NAMALWA (cell line): ENCODE measurements at regions not wholly inside any gene's neighbourhood (a gene's known extent, or its start where the extent isn't known, plus 50 kb on each side); places are given as distances from the start of the nearest gene placed in this dataset.
"Not testable (repeated sequence)": the region's sequence is repeated elsewhere in the genome, so short reads cannot be mapped to it uniquely, and the experiment has no call there.

Source experiments
- DNase-seq: peaks from one replicate; pipeline ENCODE4 v3.0.0-alpha.2; 2015; ENCODE audit warnings: low spot score

DNA sequence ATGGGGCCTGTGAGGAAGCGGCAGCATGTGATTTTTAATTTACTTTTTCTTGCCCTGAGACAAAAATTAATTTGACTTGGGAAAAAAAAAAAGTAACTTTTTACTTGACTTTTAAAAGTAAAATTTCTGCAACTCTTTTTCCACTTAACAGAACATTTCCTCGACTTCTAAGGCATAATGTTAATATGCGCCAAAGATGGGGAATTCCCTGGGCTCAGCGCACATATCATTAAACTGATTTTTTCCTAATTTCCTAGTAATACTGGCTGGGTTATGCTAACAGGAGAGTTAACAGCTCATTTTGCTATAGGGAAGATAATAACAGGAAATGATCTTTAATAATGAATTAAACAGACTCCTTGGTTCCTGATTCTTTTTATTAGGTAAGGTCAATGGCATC is 120.6 kb upstream of the CDH5 start:
- no peak for DNase-seq

DNA sequence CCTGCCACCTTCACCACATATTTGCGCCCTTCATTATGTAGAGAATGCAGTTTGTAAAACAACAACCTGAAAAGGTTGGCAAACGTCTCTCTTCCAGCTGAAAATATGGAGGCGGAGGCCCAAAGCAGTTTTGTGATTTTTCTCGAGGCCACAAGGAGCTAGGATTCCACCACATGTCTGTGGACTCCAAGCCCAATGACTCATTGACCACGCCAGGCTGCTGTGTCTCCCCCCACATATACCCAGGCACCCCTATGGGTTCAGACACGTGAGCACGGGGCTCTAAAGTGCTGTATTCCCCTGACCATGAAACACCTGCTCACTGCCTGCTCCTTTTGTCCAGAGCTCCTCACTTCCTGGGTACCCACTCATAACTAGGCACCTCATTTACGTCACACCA is 121.4 kb upstream of the CDH5 start:
- no peak for DNase-seq

DNA sequence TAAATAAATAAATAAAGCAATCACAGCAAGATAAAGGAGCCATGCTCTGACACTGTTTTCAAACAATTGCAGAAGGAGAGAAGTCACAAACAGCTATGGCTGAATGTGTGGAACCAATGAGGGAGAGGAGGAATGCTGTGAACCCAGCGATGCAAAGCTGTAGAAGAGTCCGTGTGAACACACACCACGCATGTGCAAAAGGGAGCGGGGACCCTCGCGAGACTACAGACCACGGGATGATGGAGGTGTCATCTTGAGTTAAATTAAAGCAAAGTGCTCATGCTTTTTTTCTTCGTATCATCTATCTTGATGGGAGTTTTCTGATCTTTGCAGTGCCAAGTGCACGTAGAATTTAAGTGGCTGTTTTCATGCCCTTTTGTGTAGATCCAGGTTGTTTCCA is 123.8 kb upstream of the CDH5 start:
- no peak for DNase-seq

DNA sequence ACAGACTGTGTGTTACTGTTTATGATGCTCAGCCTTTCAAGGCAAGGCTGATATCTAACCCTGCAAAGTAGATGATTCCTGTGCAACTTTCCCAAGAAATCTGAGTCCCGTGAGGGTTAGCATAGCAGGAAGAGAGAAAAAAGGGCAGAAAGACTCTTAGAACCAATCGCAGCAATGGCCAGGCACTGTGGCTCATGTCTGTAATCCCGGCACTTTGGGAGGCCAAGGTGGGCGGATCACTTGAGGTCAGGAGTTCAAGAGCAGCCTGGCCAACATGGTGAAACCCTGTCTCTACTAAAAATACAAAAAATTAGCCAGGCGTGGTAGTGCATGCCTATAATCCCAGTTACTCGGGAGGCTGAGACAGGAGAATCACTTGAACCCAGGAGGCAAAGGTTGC is 124.3 kb upstream of the CDH5 start:
- DNase-seq: not testable (repeated sequence)

DNA sequence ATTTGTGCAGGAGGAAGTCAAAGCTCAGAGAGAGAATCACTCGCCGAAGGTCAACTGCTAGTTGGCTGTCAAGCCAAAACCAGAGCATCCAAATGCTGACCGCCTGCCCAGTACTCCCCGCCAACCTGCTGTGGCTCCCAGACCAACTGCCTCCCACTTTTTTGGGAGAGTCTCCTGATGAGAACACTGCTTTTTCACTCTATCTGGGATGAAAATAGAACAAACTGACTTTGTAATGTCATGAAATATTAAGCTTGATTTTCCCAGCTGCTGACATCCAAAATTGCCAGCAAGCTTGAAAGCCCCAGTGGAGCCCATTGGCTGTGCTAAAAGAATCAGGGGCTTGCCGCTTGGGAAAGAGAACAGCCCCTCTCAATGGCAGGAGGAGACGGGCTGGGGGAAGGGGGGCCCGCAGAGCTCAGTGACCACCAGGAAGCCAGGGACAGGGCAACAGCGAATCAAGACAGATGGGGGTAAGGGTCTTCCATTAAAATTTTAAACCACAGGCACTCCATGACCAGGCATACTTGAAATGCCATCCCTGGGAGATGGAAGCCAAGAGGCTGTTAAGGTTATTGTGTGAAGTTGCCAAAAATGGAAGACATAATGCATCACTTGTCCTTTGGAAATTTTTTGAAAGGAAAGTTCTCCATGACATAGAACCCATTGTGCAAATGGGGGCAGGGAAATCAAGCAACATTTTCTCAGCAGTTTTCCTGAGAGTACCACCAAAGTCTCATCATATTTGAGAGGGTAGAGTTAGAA is 125.7 kb upstream of the CDH5 start:
- no peak for DNase-seq

DNA sequence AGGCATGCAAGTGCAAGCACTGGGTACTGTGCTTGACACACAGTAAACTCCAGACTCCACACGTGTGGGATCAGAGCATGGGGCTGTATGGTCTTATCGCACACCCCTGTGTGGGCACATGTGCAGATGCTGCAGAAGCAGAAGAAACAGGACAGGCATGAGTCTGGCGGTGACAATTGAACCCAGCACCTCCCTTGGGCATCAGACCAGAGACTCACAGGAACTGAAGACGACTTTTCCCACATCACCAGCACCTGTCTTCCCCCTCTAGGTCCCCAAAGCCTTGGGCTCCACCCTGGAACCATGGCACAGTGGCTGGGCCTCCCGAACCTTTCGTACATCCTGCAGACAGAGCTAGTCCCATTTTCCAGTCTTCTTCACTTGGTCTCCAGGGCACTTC is 126.4 kb upstream of the CDH5 start:
- DNase-seq: no peak

DNA sequence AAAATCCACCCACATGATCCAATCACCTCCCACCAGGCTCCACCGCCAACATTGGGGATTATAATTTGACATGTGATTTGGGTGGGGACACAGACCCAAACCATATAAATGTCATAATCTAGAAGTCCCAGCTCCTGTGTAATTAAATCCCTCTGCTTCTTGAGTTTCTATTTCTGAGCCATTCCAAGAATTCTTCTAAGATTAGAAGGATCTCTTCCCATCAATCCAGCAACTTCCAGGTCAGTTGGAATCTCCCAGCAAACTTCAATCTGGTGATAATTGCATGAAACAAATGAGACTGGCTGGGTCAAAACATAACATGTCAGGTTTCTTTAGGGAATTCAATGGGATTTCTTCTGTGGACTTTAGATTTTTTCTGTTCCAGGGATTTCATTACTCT is 127.8 kb upstream of the CDH5 start:
- no peak for DNase-seq

DNA sequence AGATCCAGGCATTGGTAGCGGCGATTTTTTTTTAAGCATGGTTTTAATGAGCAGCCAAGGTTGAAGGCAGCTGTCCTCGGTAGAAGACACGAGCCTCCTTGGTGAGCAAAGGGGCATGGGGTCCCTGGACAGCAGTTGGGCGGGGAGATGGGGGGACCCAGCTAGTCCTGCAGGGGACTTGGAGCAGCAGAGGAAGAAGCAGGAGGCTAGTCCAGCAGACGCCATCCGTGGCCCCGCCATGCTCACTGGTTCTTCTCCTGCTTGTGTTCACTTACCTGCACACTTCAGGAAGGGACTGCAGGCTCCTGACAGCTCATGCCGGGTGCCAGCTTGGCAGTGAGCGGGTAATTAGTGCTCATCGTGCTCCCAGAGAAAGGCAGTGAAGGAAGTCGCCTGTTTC is 130.2 kb upstream of the CDH5 start:
- no peak for DNase-seq

DNA sequence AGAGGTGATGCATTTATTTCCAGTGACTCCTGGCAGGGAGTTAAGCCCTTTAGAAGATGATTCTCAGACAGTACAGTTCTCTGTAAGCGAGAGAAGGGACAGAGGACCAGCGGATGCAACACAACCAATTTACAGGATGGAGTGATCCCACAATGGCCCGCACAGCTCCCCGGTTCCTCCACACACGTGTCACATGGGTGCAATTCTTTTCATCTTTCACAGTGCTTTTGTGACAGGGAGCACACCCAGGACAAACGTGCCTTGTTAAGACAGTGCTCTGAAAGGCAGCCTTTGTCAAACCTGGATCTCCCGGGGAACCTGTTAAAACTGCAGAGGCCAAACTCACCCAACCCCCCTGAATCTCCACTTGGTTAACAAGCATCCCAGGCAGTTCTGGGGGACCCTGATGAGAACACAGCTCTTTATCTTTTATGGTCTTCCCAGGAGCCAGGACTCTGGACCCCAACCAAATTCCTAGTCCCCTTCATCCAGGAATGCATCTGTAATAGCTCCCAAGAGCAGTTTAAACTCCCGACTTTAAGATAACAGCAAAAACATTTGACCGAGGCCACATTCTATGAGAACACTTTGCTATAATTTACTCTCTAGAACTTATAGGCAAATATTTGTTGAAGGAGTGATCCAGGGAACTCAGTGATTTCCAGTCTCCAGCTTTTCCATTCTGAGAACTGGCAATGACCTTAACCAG is 134.9 kb upstream of the CDH5 start:
- no peak for DNase-seq

DNA sequence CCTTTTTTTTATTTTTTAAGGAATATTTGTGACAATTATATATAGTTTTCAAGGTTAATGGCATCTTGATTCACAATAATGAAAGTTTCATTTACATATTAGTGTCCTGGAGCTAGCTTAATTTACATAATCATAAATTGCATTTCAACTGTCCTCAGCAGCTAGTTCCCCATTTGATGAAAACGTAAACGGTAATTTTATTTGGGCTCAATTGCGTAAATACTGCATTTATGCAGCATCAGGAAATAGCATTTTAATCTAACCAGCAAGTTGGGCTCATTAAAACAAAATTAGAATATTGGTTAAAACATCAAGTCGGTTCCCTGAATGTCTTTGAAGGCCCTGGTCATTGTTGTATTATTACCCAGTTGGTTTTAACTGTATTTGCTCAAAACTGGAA is 136.8 kb upstream of the CDH5 start:
- DNase-seq: no peak

DNA sequence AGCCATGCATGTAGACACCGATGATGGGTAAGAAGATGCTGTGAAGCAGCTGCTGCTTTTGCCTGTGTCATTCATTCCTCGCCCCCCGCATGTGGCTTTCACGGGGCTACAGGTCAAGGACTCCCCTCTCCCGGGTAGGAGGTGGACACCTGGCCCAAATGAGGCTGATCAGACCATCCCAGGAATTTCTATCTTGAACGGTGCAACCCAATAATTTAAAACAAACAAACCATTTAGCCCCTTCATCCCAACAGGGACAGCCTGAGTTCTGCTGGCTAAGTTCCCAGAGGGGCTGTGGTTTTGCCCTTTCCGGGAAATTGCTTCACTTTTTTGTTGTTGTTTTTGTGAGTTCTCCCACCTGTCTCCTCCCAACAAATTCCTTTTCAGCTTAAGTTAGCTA is 137.7 kb upstream of the CDH5 start:
- DNase-seq: no peak

DNA sequence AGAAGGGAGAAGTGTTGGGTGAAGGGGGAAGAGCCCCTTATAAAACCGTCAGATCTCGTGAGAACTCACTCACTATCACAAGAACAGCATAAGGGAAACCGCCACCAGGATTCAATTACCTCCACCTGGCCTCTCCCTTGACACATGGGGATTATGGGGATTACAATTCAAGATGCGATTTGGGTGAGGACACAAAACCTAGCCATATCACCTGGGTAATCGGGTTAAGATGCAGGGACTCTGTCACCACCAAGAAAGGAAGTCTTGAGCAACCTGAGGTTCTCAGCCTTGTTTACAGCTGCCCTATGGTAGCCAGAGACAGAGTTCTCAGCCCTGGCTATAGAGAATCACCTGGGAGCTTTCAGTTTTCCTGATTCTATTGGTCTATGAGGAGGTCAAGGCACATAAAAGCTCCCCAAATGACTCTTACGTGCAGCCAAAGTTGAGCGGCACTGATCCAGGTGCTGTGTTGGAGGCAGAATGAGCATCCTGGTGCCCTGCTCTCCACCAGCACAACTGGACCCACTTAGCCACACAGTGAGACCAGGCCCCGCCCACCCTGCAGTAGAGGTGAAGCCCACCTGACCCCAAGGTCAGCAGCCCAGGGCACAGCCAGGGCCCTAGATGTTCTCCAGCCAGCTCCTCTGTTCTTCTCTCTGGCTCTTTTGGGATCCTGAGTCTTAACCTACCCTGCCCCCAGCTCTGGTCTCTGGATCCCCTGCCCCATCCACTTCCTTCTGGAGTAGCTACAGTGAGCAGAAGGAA is 138.5 kb upstream of the CDH5 start:
- no peak for DNase-seq

DNA sequence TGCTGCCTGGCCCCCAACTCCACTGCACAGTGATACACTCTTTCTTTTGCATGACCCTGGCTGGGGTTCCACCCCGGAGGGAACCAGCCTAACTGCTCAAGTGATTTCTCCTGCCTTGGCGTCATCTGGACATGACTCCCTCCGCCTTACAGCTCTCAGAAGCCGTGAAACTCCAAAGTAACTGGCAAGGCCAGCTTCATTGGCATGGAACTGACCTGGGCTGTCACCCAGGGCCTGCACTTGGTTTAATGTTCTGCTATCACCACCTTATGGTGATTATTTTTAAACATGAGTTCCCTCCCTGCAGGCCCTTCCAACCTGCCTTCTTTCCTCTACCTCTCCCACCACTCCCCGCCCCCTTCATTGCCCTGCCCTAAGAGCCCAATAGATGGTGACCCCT is 139.7 kb upstream of the CDH5 start:
- DNase-seq: no peak

DNA sequence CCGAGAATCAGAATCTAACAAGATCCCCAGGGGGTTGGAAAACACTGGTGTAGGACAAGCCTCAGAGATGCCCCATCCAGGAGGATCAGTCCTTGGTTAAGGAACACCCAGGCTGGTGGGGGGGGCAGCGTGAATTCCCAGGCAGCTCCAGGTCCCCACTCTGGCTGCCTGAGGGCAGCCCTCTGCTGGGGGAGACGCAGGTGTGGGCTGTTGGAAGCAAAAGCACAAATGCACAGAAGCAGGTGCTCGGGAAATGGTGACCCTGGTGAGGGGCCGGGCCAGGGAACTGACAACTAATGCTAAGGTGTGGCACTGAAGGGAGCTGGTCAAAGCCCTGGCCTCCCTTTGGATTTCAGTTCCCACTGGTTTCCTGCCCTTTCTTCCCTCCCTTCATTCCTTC is 140.8 kb upstream of the CDH5 start:
- no peak for DNase-seq

DNA sequence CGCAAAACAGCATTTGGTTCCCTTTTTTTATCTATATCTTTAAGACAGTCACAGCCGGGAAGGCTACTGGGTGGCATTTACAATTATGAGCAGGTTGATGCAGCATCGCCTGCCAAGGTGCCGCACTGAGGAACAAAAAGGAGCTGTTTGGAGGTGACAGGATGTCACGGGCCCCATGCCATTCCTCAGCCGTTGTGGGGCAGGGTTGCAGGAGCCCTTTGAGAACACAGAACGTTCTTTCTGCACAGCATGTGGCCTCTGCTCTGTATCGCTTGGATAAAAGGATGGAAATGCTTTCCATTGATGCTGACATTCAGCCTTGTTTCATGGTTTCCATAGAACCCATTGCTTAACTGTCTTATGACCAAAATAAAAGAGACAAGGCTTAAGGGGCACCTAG is 141.9 kb upstream of the CDH5 start:
- DNase-seq: no peak

DNA sequence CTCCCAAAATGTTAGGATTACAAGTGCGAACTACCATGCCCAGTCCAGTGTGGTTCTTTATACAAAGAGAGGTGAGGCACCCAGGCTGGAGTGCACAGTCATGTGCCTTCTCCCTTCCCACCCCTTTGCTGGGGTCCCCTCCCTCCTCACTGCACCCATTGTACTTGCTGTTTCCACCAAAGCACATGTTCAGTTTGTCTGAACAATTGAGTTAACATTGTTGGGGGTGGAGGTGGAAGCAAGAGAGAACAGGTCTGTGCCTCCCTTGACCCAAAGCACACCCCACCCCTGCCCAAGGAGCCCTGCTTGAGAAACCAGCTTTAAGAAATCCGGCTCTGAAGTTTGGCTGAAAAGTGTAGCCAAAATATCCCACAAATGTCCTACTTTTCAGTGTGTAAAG is 142.3 kb upstream of the CDH5 start:
- DNase-seq: no peak

DNA sequence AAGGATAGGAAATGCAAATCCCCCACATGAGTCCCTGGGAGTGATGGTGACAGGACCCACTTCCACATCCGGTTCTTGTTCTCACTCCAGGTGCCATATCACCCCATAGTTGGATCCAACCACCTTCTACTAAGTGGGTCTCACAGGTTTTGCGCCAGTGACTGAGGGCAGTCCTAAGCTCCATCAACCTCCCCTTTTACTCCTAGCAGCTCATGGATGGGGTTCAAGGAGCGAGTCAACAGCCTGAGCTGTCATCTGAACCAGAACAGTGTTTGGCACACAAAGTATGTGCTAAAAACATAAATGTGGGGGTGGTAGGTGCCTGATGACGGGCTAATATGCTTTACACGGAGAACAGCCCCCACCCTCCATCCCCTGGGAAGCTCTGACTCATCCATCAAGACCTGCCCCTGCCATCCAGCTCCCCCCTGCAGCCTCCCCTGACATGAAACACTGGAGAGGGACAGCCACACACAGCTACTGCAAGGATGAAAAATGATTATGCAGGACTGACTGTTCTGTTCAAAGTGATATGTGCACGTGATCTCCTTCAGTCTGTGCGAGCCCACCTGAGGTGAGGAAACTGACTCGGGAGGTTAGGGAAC is 143.2 kb upstream of the CDH5 start:
- DNase-seq: no peak

DNA sequence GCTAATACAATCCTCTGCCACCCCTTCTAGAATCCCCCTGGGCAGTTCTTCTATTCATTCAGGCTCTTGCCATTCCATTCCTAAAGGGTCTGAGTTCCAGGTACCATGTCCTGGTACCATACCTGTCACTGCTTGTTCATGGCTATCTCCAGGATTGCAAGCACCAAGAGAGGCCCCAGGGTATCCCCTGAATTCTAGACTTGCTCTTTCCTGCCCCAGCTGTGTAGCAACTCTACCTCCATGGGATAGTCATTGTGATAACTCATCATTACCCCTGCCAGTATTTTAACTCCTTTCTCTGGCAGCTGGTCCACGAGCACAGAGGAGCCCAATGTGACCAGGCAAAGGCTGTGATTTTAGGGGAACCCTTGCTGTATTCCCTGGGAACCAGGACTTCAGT is 143.7 kb upstream of the CDH5 start:
- no peak for DNase-seq

DNA sequence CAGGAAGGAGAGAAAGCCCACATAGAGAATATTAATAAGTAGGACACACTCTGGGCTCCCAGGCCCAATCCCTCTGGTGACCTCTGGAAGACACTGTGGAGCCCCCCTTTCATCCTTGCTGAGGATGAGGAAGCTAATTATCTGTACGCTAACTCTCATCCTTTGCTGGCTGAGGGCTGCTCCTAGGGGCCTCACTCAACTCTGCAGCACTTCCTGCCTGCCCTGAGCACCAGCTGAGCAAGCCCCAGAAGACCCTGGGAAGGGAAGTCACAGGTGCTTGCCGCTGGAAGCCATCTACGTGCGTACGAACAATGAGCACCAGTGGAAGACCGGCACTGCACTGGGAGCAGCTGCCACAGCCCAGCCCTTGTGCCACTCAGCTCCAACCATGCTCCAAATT is 145.8 kb upstream of the CDH5 start:
- no peak for DNase-seq

DNA sequence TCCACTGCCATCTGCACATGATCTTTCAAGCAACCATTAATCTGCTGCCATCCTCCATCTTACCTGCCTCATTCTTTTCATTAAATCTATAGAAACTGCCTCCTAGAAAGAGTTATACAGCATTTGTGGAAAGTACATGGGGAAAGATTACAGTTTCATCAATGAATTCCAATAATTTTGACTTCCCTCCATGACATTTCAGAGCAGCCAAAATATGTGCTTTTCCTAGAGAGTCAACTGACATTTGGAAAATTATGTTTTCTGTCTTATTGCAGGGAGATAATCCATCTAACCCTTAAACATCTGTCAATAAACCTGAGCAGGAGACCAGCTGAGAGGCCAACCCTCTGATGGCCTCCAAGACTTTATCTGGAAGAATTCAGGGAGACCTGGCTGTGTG is 147.0 kb upstream of the CDH5 start:
- DNase-seq: no peak

DNA sequence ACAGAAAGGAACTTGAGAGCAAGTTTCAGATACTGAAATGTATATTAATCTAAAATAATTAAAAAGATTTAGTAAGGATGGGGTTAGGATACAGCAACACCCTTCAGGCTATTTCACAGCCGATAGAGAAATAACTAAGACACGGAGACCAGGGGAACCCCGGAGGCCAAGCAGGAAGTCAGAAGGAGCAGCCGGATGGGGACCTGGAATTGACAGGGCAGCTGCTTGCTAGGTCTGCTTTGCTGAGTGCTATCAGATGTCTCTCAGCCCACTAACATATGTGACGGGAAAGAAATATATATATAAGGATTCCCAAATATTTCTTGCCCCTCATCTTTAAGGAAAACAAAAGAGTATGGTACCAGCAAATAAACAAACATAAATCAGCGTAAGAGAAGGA is 154.1 kb upstream of the CDH5 start:
- no peak for DNase-seq

DNA sequence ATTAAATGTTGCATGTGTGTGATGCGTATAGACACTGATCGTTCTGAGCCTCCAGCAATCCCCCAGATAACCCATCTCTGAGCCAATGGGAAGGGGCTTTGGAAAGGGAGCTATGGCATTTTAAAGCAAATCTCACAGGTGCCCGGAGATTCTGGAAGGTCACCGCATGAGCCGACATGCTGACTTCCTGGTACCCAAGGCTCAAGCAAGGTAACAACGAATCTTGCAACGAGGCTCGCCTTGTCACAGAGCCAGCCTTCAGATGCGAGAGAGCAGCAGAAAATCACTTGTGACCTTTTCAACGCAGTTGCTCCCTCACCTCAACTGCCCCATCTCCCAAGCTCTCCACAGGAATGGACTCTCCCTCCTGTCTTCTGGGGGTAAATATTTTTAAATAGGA is 154.8 kb upstream of the CDH5 start:
- DNase-seq: no peak

DNA sequence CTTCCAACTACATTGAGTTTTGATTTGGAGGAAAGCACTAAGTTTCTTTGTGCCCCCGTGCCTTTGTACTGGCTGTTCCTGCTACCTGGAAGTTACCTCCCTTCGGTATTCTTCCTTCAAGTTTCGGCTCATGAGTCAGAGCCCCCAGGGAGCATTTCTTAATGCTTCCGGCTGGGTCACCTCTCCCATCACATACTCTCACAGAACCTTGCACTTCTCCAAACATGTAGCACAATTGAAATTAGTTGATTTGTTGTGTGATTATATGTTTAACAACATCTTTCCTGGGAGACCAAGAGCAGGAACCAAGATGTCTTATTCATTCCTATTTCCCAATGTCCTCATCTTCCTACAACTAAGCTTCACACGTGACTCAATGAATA is 158.6 kb upstream of the CDH5 start:
- DNase-seq: no peak
